Transverse colon (tissue), 4 donors: ENCODE measurements at regions not wholly inside any gene's neighbourhood (a gene's known extent, or its start where the extent isn't known, plus 50 kb on each side); places are given as distances from the start of the nearest gene placed in this dataset.
"Not testable (repeated sequence)": the region's sequence is repeated elsewhere in the genome, so short reads cannot be mapped to it uniquely, and the experiment has no call there.

Experiments used
- CTCF ChIP-seq, 5 experiments: fragments of 200-600 bp in 3 of 5; fragments of 450-650 bp in 2 of 5; sonication (generic) in 3 of 5; IDR thresholded peaks; 1 replicate in 2 of 5; 2 replicates in 3 of 5; pipeline ENCODE4 v1.5.1; 2016 to 2017; ENCODE audit warnings: antibody characterized with exemption in 5 of 5, inconsistent platforms in 3 of 5, mild to moderate bottlenecking in 2 of 5, moderate library complexity in 1 of 5
- POLR2A ChIP-seq: fragments of 450-650 bp; IDR thresholded peaks from one replicate; pipeline ENCODE4 v1.6.1; 2016; ENCODE audit warnings: antibody characterized with exemption, mild to moderate bottlenecking, moderate library complexity
- POLR2AphosphoS5 ChIP-seq, 3 donors: sonication (generic); formaldehyde crosslinking; IDR thresholded peaks; one replicate each; pipeline ENCODE4 v1.6.1; 2016; ENCODE audit warnings: antibody characterized with exemption in 3 of 3

- not testable (repeated sequence) for TF ChIP-seq CTCF (IDR thresholded peaks at IDR 0.05); POLR2A; POLR2AphosphoS5 (IDR thresholded peaks at IDR 0.05)
These were observed 62.1 kb downstream of the SYT15B start for GRCh38 chr10:47701285-47701684.
